ENCODE measurements at regions not wholly inside any gene's neighbourhood (a gene's known extent, or its start where the extent isn't known, plus 50 kb on each side); places are given as distances from the start of the nearest gene placed in this dataset.

DNA sequence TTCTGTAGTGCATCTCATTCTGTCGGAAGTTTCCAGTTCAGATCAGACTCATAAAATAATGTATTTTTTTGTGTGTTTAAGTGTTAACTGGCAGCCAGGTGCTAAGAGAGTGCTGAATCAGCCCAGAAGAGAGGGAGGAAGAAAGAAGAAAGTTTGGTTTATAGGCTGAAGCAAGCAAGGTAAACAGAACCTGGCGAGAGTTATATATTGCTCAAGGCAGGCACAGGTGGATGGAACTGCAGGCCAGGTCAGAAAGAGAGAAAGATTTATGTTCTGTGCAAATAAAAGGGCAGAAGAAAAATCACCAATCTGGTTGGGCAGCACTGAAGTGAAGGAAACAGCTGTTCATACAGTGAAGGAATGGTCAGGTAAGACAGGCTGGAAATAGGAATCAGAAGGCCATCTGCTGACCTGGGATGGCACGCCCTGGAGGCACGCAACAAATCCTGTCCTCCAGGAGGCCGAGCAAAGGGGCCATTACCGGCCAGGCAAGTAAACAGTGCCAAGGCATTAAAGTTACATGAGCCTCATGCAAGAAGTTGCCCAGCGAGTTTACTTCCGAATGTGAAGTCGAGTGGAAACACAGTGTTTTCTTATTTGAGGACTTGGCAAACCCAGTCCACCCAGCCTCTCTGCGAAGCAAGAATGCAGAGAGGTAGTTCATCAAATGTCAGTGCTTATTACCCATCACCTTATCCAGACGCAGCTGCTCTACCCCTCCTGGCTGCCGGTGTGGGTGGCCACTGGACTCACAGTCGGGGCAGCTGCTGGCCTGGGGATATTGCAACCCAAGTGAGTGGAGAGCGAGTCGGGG, 309.8 kb downstream of the VPS13C start:
- no peak for TF ChIP-seq POLR2A (IDR thresholded peaks at IDR 0.05)
- TF ChIP-seq, protein P1, sequence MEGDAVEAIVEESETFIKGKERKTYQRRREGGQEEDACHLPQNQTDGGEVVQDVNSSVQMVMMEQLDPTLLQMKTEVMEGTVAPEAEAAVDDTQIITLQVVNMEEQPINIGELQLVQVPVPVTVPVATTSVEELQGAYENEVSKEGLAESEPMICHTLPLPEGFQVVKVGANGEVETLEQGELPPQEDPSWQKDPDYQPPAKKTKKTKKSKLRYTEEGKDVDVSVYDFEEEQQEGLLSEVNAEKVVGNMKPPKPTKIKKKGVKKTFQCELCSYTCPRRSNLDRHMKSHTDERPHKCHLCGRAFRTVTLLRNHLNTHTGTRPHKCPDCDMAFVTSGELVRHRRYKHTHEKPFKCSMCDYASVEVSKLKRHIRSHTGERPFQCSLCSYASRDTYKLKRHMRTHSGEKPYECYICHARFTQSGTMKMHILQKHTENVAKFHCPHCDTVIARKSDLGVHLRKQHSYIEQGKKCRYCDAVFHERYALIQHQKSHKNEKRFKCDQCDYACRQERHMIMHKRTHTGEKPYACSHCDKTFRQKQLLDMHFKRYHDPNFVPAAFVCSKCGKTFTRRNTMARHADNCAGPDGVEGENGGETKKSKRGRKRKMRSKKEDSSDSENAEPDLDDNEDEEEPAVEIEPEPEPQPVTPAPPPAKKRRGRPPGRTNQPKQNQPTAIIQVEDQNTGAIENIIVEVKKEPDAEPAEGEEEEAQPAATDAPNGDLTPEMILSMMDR (IDR thresholded peaks at IDR 0.05) = no peak
- H3K36me3 ChIP-seq = no peaks in the 10 kb centered on the region
- no peak overlapping the region for H3K27ac ChIP-seq
- DNase-seq (no peak), ATAC-seq (no peak)
- H3K27me3 ChIP-seq = peaks cover 0 to 10% (median 0%) of the 10 kb centered on the region in 9 donors
- no peaks in the 10 kb centered on the region for H3K9me3 ChIP-seq
- H3K4me3 ChIP-seq = no peak overlapping the region
- no peaks in the 10 kb centered on the region for H3K4me1 ChIP-seq
- WGBS, 4 donors = 82 to 86% (median 85%) methylated on average over 14 to 15 of the region's 15 CpGs
- intact Hi-C loops (cut with DNase I) = no loop called here

DNA sequence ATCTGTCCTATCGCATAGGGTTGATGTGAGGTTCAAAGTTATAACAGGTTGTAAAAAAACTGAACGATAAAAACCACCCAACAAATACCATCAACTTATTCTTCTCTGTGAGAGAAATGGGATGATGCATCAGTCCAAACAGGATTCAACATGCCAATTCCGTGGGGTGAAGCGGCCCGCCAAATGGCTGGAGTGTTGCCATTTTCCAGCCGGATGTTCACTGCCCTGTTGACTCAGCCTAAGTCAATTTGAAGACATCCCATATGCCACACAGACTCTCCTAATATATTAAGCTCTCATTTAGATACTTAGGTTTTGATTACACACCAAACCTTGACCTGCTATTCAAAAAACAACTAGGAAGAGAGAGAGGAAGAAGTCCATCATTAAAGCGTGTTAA, 311.1 kb downstream of the VPS13C start:
- H3K9me3 ChIP-seq = no peaks in the 10 kb centered on the region
- H3K4me3 ChIP-seq = no peak overlapping the region
- H3K27ac ChIP-seq = no peak overlapping the region
- no peak for TF ChIP-seq POLR2A (IDR thresholded peaks at IDR 0.05)
- TF ChIP-seq, protein P1 (IDR thresholded peaks at IDR 0.05) = no peak
- H3K4me1 ChIP-seq = no peaks in the 10 kb centered on the region
- DNase-seq (no peak), ATAC-seq (no peak)
- peaks cover 0 to 10% (median 0%) of the 10 kb centered on the region in 9 donors for H3K27me3 ChIP-seq
- 89 to 95% (median 93%) methylated on average over 7 of the region's 7 CpGs for WGBS, 4 donors
- no peaks in the 10 kb centered on the region for H3K36me3 ChIP-seq
- intact Hi-C loops (cut with DNase I) = no loop called here

DNA sequence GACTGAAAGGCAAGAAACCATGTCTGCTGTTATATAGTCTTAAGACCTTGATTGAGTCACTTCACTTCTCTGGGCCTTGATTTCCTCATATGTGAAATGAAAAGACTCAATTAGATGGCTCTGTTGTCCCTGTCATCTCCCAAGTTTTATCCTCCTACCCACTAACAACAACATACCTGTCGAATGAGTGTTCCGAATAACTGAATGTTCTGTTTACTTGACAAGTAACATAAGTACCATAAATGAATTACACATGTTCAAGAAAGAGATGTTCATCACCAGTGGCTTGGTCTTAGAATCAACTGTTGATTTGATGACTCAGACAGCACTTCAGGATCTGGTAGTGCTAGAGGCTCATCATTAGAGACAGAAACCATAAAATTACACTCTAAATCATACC, 311.7 kb downstream of the VPS13C start:
- DNase-seq = no peak

DNA sequence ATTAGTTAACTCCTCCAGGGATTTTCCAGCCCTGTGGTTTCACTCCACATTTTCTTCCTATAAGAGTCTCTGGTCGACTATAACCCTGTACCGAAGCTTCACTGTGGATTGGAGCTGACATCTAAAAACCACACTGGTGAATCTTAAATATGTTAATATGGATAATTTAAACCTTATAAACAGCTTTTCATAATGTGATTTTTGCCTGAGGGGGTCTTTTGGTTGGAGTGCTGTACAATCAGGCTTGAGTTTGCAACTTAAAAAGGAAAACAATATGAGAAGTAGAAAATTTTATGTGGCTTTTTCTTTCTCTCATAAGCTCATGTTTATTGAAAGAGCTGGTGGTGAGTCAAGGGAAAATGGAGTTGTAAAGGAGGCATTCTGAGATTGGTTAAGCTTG, 313.7 kb downstream of the VPS13C start:
- 86 to 92% (median 88%) methylated on average over 2 of the region's 2 CpGs for WGBS, 4 donors

More for the DNA sequence above, 311.7 kb downstream of the VPS13C start:
- no peak for TF ChIP-seq POLR2A (IDR thresholded peaks at IDR 0.05)
- TF ChIP-seq, protein P1 (IDR thresholded peaks at IDR 0.05) = no peak
- intact Hi-C loops (cut with DNase I) = no loop called here
- Histone ChIP-seq H3K36me3 (no peaks in the 10 kb centered on the region), H3K4me1 (no peaks in the 10 kb centered on the region), H3K9me3 (no peaks in the 10 kb centered on the region), H3K27me3 (peaks cover 0 to 10% (median 0%) of the 10 kb centered on the region in 9 donors), H3K27ac (no peak overlapping the region), H3K4me3 (no peak overlapping the region)
- WGBS, 4 donors = 88 to 96% (median 94%) methylated on average over 2 of the region's 2 CpGs
- no peak for ATAC-seq

More for the DNA sequence above, 313.7 kb downstream of the VPS13C start:
- Histone ChIP-seq H3K9me3 (no peaks in the 10 kb centered on the region), H3K27me3 (peaks cover 0 to 10% (median 0%) of the 10 kb centered on the region in 9 donors), H3K27ac (no peak overlapping the region), H3K4me1 (no peaks in the 10 kb centered on the region), H3K4me3 (no peak overlapping the region), H3K36me3 (no peaks in the 10 kb centered on the region)
- no peak for TF ChIP-seq POLR2A (IDR thresholded peaks at IDR 0.05)
- TF ChIP-seq, protein P1 (IDR thresholded peaks at IDR 0.05) = no peak
- DNase-seq (no peak), ATAC-seq (no peak)
- intact Hi-C loops (cut with DNase I) = no loop called here
